ENCODE measurements at regions not wholly inside any gene's neighbourhood (a gene's known extent, or its start where the extent isn't known, plus 50 kb on each side); places are given as distances from the start of the nearest gene placed in this dataset.

- CTCF ChIA-PET, result no interaction called here
These were observed 1016.8 kb upstream of the ADGRL4 start for GRCh38 chr1:80023358-80023757.

GRCh38 chr1:80021891-80022290 is 1015.4 kb upstream of the ADGRL4 start:
- ChIA-PET CTCF (no interaction called here), POLR2A (no interaction called here)

More at GRCh38 chr1:80023358-80023757, 1016.8 kb upstream of the ADGRL4 start:
- POLR2A ChIA-PET, result no interaction called here

- ChIA-PET CTCF (no interaction called here), POLR2A (no interaction called here)
These were observed 1011.8 kb upstream of the ADGRL4 start for GRCh38 chr1:80018348-80018747.

GRCh38 chr1:80008934-80009333 is 1002.4 kb upstream of the ADGRL4 start:
- POLR2A ChIA-PET, result no interaction called here
- CTCF ChIA-PET, result no interaction called here

GRCh38 chr1:80003250-80003649 is 996.7 kb upstream of the ADGRL4 start:
- POLR2A ChIA-PET, result no interaction called here
- CTCF ChIA-PET, result no interaction called here

- ChIA-PET POLR2A (no interaction called here), CTCF (no interaction called here)
These were observed 981.9 kb upstream of the ADGRL4 start for GRCh38 chr1:79988401-79988800.

- ChIA-PET POLR2A (no interaction called here), CTCF (no interaction called here)
These were observed 975.7 kb upstream of the ADGRL4 start for GRCh38 chr1:79982211-79982610.

GRCh38 chr1:79981481-79981880 is 975.0 kb upstream of the ADGRL4 start:
- ChIA-PET POLR2A (no interaction called here), CTCF (no interaction called here)

- ChIA-PET POLR2A (no interaction called here), CTCF (no interaction called here)
These were observed 972.8 kb upstream of the ADGRL4 start for GRCh38 chr1:79979346-79979745.

- CTCF ChIA-PET, result no interaction called here
- POLR2A ChIA-PET, result no interaction called here
These were observed 969.8 kb upstream of the ADGRL4 start for GRCh38 chr1:79976287-79976686.

- ChIA-PET CTCF (no interaction called here), POLR2A (no interaction called here)
These were observed 968.1 kb upstream of the ADGRL4 start for GRCh38 chr1:79974659-79975058.

GRCh38 chr1:79969886-79970285 is 963.4 kb upstream of the ADGRL4 start:
- ChIA-PET POLR2A (no interaction called here), CTCF (no interaction called here)

GRCh38 chr1:79966438-79966837 is 959.9 kb upstream of the ADGRL4 start:
- CTCF ChIA-PET, result no interaction called here
- POLR2A ChIA-PET, result no interaction called here

- ChIA-PET CTCF (no interaction called here), POLR2A (no interaction called here)
These were observed 953.1 kb upstream of the ADGRL4 start for GRCh38 chr1:79959635-79960034.

- CTCF ChIA-PET, result no interaction called here
- POLR2A ChIA-PET, result no interaction called here
These were observed 949.4 kb upstream of the ADGRL4 start for GRCh38 chr1:79955966-79956365.

- ChIA-PET CTCF (no interaction called here), POLR2A (no interaction called here)
These were observed 944.0 kb upstream of the ADGRL4 start for GRCh38 chr1:79950511-79950910.

- POLR2A ChIA-PET, result no interaction called here
- CTCF ChIA-PET, result no interaction called here
These were observed 938.9 kb upstream of the ADGRL4 start for GRCh38 chr1:79945391-79945790.

GRCh38 chr1:79929356-79929755 is 922.8 kb upstream of the ADGRL4 start:
- POLR2A ChIA-PET, result no interaction called here

GRCh38 chr1:79928901-79929300 is 922.4 kb upstream of the ADGRL4 start:
- POLR2A ChIA-PET, result no interaction called here

More at GRCh38 chr1:79929356-79929755, 922.8 kb upstream of the ADGRL4 start:
- CTCF ChIA-PET, result no interaction called here

GRCh38 chr1:79920960-79921669 is 914.6 kb upstream of the ADGRL4 start:
- CTCF ChIA-PET, result no interaction called here
- POLR2A ChIA-PET, result no interaction called here

More at GRCh38 chr1:79928901-79929300, 922.4 kb upstream of the ADGRL4 start:
- CTCF ChIA-PET, result no interaction called here

GRCh38 chr1:79914896-79915295 is 908.4 kb upstream of the ADGRL4 start:
- ChIA-PET CTCF (no interaction called here), POLR2A (no interaction called here)

GRCh38 chr1:79912813-79913212 is 906.3 kb upstream of the ADGRL4 start:
- ChIA-PET POLR2A (no interaction called here), CTCF (no interaction called here)

GRCh38 chr1:79903321-79903720 is 896.8 kb upstream of the ADGRL4 start:
- POLR2A ChIA-PET, result no interaction called here
- CTCF ChIA-PET, result no interaction called here
